BLaER1 treated with 17β-estradiol and CSF1 and Interleukin-3, amounts not matched to agents 10 nM and 100 nM (cell line): ENCODE measurements at regions not wholly inside any gene's neighbourhood (a gene's known extent, or its start where the extent isn't known, plus 50 kb on each side); places are given as distances from the start of the nearest gene placed in this dataset.

ENCODE experiments used
- H3K27ac ChIP-seq, 11 experiments: shearing (Covaris generic); formaldehyde crosslinking; 2 replicates each; pipeline ENCODE4 v1.8.1; 2022
- H3K27me3 ChIP-seq, 11 experiments: shearing (Covaris generic); formaldehyde crosslinking; 2 replicates each; pipeline ENCODE4 v1.8.1; 2022
- H3K36me3 ChIP-seq, 11 experiments: shearing (Covaris generic); formaldehyde crosslinking; 2 replicates each; pipeline ENCODE4 v1.8.1; 2022
- H3K4me1 ChIP-seq, 10 experiments: shearing (Covaris generic); formaldehyde crosslinking; 2 replicates each; pipeline ENCODE4 v1.8.1; 2022
- H3K4me2 ChIP-seq, 11 experiments: shearing (Covaris generic); formaldehyde crosslinking; 2 replicates each; pipeline ENCODE4 v1.8.1; 2022
- H3K4me3 ChIP-seq, 10 experiments: shearing (Covaris generic); formaldehyde crosslinking; 2 replicates each; pipeline ENCODE4 v1.8.1; 2022
- H3K9ac ChIP-seq, 11 experiments: shearing (Covaris generic); formaldehyde crosslinking; 2 replicates each; pipeline ENCODE4 v1.8.1; 2022
- H3K9me3 ChIP-seq, 11 experiments: shearing (Covaris generic); formaldehyde crosslinking; replicated peaks in 1 of 11; 2 replicates each; pipeline ENCODE4 v1.8.1; 2022
- H4K20me1 ChIP-seq, 11 experiments: shearing (Covaris generic); formaldehyde crosslinking; 2 replicates each; pipeline ENCODE4 v1.8.1; 2022
- Cebpa-rat ChIP-seq, 11 experiments: shearing (Covaris generic); IDR thresholded peaks; 2 replicates each; pipeline ENCODE4 v1.8.1; 2022

DNA sequence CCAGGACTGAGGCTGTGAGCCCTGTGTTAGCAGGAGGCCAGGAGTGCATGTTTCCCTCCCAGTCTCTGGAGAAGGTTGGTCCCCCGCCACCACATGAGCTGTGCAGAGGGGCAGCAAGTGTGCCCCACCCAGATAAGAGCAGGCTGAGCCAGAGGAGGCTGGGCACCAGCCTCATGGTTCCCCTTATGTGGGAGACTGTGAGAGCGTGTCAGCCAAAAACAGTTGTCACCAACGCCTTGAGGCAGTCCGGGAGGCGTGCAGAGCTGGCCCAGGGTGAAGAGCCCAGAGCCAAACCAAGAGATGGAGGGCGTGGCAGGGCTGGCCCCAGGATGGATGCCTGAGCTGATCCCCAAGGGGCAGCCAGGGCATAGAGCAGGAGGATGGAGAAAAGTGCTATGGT, 128.7 kb upstream of the GLI2 start:
- H3K9me3 ChIP-seq, result no peaks in the 10 kb centered on the region
- peaks cover 32 to 65% (median 46%) of the 10 kb centered on the region in 10 experiments for H3K4me1 ChIP-seq
- no peaks in the 10 kb centered on the region for H4K20me1 ChIP-seq
- H3K27me3 ChIP-seq, result no peaks in the 10 kb centered on the region
- H3K4me3 ChIP-seq, result no peak overlapping the region
- H3K9ac ChIP-seq, result peak overlapping the region in 5 of 11 experiments; percentile 45 to 64 (median 63); a peak in 5 of 22 replicates
- peak overlapping the region; percentile 65 to 89 (median 81); a peak in 21 of 22 replicates for H3K4me2 ChIP-seq
- no peaks in the 10 kb centered on the region for H3K36me3 ChIP-seq
- TF ChIP-seq Cebpa-rat (IDR thresholded peaks at IDR 0.05), result no peak
- H3K27ac ChIP-seq, result peak overlapping the region in 7 of 11 experiments; percentile 66 to 81 (median 81); a peak in 15 of 22 replicates

DNA sequence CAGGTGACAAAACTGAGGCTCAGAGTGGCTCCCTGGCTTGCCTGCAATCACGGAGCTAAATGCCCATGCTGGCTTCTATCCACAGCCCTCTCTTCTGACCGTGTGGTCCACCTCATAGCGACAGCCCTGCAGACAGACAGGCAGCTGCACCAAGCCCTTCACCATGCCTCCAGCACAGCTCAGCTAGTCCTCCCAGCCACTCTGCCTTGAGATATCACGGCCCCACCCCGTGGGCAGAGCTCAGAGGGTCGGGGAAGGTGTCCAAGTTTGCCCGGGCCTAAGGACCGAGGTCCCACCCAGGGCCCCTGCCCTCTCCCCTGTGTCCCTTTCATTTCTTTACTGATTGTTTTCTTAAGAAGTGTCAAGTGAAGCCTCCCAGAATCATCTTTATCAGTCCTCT, 128.2 kb upstream of the GLI2 start:
- no peak overlapping the region for H3K4me3 ChIP-seq
- H3K36me3 ChIP-seq, result no peaks in the 10 kb centered on the region
- H4K20me1 ChIP-seq, result no peaks in the 10 kb centered on the region
- H3K27me3 ChIP-seq, result no peaks in the 10 kb centered on the region
- peaks cover 28 to 59% (median 43%) of the 10 kb centered on the region in 10 experiments for H3K4me1 ChIP-seq
- TF ChIP-seq Cebpa-rat (IDR thresholded peaks at IDR 0.05), result no peak
- no peak overlapping the region for H3K9ac ChIP-seq
- H3K9me3 ChIP-seq, result no peaks in the 10 kb centered on the region
- peak overlapping the region; percentile 65 to 89 (median 81); a peak in 14 of 22 replicates for H3K4me2 ChIP-seq
- peak overlapping the region in 5 of 11 experiments; percentile 66 to 81 (median 81); a peak in 7 of 22 replicates for H3K27ac ChIP-seq

DNA sequence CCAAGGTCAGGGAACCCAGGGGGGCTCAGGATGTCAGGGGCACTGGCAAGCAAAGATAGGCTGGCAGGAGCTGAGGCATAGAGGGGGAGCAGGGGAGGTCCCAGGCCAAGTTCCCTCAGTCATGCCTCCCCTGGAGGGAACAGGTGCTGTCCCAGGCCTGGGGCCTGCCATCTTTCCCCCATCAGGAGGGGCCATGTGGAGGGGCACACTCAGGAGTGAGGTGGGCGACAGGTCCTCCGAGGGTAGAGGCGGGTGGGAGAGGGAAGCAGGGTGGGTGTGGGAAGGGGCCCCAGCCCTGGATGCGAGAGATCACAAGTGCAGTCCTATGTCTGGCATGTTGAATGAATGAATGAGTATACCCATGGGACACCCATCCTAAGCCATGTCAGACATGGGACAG, 127.7 kb upstream of the GLI2 start:
- Histone ChIP-seq H3K27ac (peak overlapping the region in 4 of 11 experiments; percentile 66 to 81 (median 80); a peak in 4 of 22 replicates), H3K4me2 (peak overlapping the region in 1 of 11 experiments; percentile 83; a peak in 2 of 22 replicates), H3K36me3 (no peaks in the 10 kb centered on the region), H3K4me3 (no peak overlapping the region), H3K9me3 (no peaks in the 10 kb centered on the region), H3K4me1 (peaks cover 28 to 57% (median 42%) of the 10 kb centered on the region in 10 experiments), H3K27me3 (no peaks in the 10 kb centered on the region), H3K9ac (no peak overlapping the region), H4K20me1 (no peaks in the 10 kb centered on the region)
- no peak for TF ChIP-seq Cebpa-rat (IDR thresholded peaks at IDR 0.05)

DNA sequence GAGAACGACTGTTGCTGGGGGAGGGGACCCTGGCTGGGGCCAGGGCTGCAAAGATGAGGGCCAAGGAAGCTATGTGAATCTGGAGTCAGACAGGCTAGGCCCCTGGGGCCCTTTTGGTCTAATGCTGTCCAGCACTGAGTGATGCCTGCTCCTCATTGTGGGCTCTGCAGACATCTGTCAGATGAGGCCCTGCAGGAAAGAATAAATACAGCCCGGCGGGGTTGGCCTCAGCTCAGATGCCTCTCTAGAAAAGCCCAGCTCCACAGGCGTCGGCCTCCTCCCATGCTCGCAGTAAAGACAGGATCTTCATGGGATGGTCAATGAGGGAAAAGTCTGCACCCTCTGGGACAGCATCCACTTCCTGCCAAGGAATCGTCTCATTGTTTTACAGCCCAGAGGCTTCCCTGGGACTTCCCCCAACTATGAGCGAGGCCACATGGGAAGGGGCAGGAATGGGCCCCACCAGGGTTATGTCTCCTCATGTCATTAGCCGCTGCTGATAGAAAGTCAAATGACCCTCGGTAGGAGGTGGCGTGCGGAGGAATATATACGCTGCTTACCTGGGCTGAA, 125.8 kb upstream of the GLI2 start:
- no peaks in the 10 kb centered on the region for H3K36me3 ChIP-seq
- H3K9ac ChIP-seq, result no peak overlapping the region
- peak overlapping the region in 7 of 11 experiments; percentile 3 to 24 (median 11); a peak in 10 of 22 replicates for H3K4me2 ChIP-seq
- no peak overlapping the region for H3K4me3 ChIP-seq
- H3K4me1 ChIP-seq, result peaks cover 26 to 50% (median 41%) of the 10 kb centered on the region in 10 experiments
- H3K27me3 ChIP-seq, result no peaks in the 10 kb centered on the region
- H3K9me3 ChIP-seq, result no peaks in the 10 kb centered on the region
- H4K20me1 ChIP-seq, result no peaks in the 10 kb centered on the region
- TF ChIP-seq Cebpa-rat (IDR thresholded peaks at IDR 0.05), result no peak
- no peak overlapping the region for H3K27ac ChIP-seq

DNA sequence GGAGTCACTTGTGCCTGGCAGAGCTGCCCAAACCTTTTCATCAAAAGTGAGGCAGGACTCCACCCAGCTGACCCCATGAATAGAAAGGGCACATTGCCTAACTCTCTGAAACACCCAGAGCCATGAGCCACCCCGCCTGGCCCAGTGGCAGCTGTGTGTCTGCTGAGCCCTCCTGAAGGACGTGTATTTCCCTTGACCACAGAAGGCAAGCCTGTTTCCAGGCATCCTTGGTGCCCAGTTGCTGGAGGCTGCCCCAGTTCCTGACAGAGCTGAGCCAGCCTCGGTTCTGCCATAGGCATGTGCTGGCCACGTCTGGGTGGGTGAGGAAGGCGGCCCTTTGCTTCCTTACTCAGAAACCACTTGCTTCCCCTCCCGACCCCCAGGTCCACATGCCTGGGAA, 124.7 kb upstream of the GLI2 start:
- Histone ChIP-seq H3K4me2 (peak overlapping the region in 3 of 11 experiments; percentile 10 to 24 (median 16); a peak in 3 of 22 replicates), H3K27ac (no peak overlapping the region), H3K4me1 (peaks cover 15 to 39% (median 30%) of the 10 kb centered on the region in 10 experiments), H3K9ac (no peak overlapping the region), H3K36me3 (no peaks in the 10 kb centered on the region), H3K27me3 (no peaks in the 10 kb centered on the region), H3K4me3 (no peak overlapping the region), H4K20me1 (no peaks in the 10 kb centered on the region), H3K9me3 (no peaks in the 10 kb centered on the region)
- no peak for TF ChIP-seq Cebpa-rat (IDR thresholded peaks at IDR 0.05)

DNA sequence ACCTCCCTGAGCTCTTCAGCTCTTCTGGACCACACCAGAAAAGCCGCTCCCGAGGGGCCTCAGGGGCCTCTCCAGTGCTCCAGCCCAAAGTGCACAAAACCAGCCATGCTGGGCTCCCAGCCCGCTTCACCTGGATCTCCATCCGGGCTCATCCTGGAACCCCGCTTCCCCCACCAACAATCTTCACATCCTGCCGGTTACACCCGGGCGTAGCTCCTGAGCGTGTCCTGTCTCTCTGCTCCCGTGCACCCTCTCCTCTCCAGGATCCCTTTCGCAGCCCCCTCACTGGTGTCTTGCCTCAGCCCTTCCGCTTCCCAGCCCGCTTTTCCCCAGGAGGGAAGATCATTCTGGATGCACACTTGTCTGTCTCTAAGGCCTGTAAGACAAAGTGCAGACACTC, 123.7 kb upstream of the GLI2 start:
- no peak overlapping the region for H3K4me3 ChIP-seq
- TF ChIP-seq Cebpa-rat (IDR thresholded peaks at IDR 0.05), result no peak
- H3K27me3 ChIP-seq, result no peaks in the 10 kb centered on the region
- no peaks in the 10 kb centered on the region for H3K36me3 ChIP-seq
- H3K27ac ChIP-seq, result no peak overlapping the region
- no peaks in the 10 kb centered on the region for H3K9me3 ChIP-seq
- no peak overlapping the region for H3K4me2 ChIP-seq
- H4K20me1 ChIP-seq, result no peaks in the 10 kb centered on the region
- no peak overlapping the region for H3K9ac ChIP-seq
- peaks cover 5 to 35% (median 20%) of the 10 kb centered on the region in 10 experiments for H3K4me1 ChIP-seq

DNA sequence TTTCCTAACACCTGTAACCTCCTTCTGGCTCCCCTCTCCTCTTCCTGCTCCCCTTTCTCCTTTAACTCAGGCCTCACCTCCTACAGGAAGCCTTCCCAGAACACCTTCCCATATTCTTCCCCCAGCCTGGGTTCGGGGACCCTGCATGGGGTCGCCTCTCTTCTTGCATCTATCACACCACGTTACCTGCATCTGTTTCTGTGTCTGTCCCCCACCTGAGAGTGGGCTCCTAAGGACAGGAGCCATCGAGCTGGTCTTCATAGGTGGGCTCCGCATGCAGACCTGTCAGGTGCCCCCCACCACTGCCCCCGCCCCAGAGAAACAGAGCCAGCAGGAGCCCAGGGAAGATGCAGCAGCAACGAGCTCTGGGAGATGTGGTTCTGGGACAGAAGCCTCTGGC, 123.2 kb upstream of the GLI2 start:
- TF ChIP-seq Cebpa-rat (IDR thresholded peaks at IDR 0.05), result no peak
- H4K20me1 ChIP-seq, result no peaks in the 10 kb centered on the region
- no peaks in the 10 kb centered on the region for H3K36me3 ChIP-seq
- no peak overlapping the region for H3K9ac ChIP-seq
- H3K27ac ChIP-seq, result no peak overlapping the region
- H3K9me3 ChIP-seq, result no peaks in the 10 kb centered on the region
- peaks cover under 1 to 29% (median 15%) of the 10 kb centered on the region in 10 experiments; a peak in 17 of 20 replicates for H3K4me1 ChIP-seq
- no peaks in the 10 kb centered on the region for H3K27me3 ChIP-seq
- H3K4me2 ChIP-seq, result no peak overlapping the region
- H3K4me3 ChIP-seq, result no peak overlapping the region

DNA sequence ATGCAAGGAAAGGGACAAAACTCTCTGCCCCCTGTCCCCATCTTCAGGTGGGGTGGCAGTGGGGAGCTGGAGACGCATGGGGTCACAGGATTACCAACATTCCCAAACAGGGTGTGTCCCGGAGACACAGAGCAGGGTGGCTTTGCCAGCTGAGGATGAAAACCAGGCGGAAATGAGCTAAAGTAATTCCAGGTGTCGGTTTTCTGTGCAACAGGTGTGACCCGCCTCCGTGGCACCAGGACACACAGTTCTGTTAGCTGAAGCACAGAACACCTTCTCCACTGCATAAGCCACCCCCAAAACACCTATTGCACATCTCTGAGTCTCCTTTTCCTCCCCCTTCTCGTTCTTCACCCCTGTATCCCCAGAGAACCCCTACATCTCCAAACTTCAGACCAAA, 122.7 kb upstream of the GLI2 start:
- Histone ChIP-seq H3K4me1 (peaks cover 0 to 25% (median 12%) of the 10 kb centered on the region in 10 experiments; a peak in 14 of 20 replicates), H3K27ac (no peak overlapping the region), H4K20me1 (no peaks in the 10 kb centered on the region), H3K27me3 (no peaks in the 10 kb centered on the region), H3K9me3 (no peaks in the 10 kb centered on the region), H3K4me3 (no peak overlapping the region), H3K9ac (no peak overlapping the region), H3K36me3 (no peaks in the 10 kb centered on the region), H3K4me2 (no peak overlapping the region)
- TF ChIP-seq Cebpa-rat (IDR thresholded peaks at IDR 0.05), result no peak

DNA sequence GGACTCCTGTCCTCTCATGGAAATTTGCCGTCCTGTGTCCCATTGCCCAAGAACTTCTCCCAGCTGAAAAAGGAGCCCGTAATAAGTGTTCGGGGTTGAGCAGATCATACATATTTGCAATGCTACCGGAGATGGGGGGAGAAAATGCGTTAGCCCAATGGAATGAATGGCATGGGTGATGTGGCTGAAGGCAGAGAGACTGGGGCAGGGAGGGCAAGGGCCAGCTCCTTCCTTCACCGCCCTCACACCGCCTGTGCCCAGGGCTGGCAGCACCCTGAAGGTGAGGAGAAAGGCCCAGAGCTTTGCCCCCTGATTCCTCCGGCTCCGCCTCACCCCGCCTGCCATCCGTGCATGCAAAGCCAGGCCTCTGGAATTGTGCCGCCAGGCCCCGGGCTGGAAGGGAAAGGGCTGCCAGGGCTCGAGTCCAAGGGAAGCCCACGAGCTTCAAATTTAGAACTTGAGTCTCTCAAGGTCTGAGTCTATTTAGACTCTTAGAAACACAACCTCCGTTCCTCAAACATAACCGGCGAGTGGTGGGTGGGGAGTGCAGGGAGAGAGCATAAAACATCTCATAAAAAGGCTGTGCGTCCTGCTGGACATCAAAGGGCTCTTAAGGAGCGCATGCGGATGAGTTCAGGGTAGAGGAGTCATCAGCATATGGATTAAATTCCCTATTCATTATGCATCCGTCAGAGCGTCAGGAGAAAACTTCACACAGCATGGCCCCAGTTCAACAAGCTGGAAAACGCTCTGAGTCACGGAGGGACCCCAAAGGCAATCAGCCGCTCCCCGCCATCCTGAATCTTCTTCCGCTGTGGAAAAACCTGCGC, 121.7 kb upstream of the GLI2 start:
- no peaks in the 10 kb centered on the region for H3K9me3 ChIP-seq
- TF ChIP-seq Cebpa-rat (IDR thresholded peaks at IDR 0.05), result no peak
- no peaks in the 10 kb centered on the region for H4K20me1 ChIP-seq
- H3K9ac ChIP-seq, result no peak overlapping the region
- H3K27ac ChIP-seq, result no peak overlapping the region
- no peak overlapping the region for H3K4me3 ChIP-seq
- H3K36me3 ChIP-seq, result no peaks in the 10 kb centered on the region
- peaks cover 0 to 24% (median 12%) of the 10 kb centered on the region in 10 experiments; a peak in 14 of 20 replicates for H3K4me1 ChIP-seq
- H3K27me3 ChIP-seq, result no peaks in the 10 kb centered on the region
- no peak overlapping the region for H3K4me2 ChIP-seq
